ENCODE measurements at regions not wholly inside any gene's neighbourhood (a gene's known extent, or its start where the extent isn't known, plus 50 kb on each side); places are given as distances from the start of the nearest gene placed in this dataset.

DNA sequence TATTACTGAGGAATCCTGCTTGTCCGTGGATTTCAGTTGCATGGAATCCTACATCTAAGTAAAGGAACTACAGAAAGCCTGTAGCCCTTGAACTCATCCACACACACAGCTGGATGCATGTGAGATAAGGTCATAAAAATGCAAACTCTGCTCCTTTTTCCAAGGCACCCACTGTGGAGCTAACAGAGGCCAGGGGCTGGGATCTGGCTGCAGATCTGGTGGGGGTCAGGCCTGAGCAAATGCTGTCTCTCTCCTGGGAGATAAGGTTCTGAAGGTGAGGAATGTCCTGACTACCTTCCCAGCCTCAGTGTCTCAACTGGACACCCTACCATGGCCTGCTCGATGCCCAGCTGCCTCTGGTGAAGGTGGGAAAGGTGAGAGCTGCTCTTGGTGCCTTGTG, 321.5 kb downstream of the LRFN2 start:
- no peak for DNase-seq

DNA sequence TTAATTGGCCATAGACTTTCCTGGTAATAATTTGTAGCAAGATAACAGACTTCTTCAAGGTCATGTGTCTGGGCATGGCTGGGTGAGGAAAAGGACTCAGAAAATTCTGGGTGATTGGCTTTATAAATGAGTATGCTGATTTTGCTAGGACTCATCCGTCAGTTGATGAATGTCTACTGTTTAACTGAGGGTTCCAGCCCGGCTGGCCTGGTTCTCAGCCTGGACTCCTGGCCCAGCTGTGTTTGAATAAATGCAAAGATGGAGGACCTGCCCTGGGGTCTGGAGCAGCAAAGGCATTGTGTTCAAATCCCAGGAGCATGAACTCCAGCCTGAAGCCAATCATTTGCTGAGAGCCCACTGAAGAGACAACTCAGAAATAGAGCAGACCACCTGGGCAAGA, 323.2 kb downstream of the LRFN2 start:
- DNase-seq, result no peak

DNA sequence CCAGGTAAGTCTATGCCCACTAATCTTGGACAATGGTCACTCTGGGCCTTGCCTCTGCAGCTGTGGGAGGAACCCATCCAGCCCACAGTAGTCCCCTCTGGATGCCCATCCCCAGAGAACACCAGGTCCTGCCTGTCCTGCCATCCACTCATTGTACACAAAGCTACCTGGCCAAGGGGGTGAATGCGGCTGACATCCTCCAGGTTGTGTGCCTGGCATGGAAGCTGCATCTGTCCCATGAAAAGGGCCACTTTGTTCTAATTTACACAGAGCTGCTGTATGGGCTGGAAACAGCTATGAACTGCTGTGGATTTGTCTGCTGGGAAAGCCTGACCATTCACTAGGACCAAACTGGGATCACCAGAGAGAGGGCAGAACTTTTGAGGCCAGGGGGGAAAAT, 324.8 kb downstream of the LRFN2 start:
- no peak for DNase-seq

DNA sequence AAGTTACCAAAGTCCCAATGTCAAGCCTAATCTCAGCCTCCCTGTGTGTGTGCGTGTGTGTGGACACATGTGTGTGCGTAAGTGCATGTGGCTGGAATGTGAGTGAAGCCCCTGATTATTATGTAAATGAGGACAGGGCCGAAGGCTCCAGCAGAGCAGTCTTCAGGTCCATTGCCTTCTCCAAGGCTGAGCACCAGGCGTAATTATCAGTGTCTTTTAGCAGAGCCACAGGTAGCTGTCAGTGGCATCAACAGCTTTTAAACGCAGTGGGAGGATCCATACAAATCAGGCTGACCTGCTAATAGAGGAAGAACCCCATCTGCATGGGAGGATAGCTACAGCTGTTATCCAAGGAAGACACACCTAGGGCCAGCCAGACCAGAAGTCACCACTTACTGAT, 324.3 kb upstream of the MOCS1 start:
- no peak for DNase-seq

DNA sequence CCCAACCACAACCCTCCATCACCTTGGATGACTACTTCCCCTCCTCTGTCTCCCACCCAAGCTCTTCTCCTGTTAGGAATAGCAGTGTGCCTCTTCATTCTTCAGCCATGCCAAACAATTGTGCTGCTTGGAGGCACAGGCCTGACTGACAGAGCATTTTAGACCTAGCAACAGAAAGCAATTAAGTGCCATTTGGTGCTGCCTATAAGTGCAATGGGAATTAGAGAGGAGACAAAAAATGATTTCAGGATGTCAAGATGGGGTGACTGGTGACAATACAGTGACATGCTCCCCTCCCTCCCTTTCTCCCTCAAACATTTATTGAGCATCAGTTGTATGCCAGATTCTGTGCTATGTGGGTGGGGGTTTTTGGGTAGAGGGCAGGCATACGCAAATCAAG, 322.6 kb upstream of the MOCS1 start:
- DNase-seq, result no peak

DNA sequence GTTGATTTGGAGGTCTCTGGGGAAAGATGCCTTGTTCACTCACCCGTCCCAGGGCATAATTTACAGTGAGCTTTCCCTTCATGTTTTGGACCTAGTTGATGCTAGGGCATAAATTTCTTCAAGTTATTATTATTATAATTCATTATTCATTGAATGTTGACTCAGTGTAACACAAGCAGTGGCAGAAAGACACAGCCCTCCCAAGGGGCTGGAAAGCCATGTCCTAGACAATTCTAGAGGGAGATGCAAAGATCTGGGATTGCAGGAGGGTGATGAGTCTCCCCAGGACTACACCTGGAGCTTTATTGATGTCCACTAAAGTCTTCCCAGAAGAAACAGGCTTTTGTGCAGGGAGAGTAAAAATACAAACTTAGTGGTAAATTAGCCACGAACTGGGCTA, 322.0 kb upstream of the MOCS1 start:
- no peak for DNase-seq

DNA sequence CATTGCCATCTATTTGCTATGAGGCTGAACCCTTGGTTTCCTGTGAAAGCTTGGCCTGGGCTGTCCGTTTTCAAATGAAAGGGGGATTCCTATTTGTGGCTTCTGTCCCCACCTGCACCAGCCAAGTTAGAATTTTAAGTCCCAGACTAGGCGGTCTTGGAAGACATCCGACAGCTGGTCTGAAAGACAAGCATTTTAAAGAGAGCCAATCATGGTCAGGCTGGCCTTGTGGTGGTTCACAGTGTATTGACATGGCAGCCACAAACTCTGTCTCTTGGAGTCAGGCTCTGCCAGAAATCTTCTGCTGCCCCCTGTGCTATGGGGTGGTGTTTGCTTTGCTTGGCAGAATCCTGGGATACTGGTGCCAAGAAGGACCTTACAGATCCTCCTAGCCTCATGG, 319.2 kb upstream of the MOCS1 start:
- no peak for DNase-seq

DNA sequence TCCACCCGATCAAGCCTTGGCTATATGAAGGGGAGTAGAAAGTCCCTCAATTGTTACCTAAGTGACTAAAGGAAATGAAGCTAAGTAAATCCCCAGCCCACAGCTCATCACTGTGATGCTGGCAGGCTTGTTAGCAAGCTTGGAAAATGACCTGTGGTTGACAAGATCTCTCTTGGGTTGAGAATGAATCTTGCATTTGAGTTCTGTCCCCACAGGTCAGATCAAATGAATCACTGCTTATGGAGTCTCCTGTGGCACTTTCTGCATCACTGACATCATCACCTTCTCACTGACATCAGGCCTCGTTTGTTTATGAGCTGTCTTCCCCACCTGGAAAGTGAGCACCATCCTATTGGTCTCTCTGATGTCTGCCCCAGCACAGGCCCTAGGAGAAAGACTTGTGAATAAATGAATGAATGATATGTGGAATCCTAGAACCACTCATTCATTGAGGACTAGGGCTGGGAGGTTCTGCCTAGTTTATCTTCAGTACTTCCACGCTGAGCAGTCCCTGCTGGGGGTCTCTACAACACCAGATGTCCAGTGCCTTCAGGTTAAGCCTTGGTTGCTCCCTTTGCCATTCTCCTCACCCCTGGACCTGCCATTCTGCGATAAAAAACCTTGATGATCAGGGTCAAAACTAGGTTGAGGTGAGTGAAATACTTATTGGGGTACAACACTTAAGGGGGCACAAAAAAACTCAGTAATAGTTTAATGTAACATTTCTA, 318.4 kb upstream of the MOCS1 start:
- DNase-seq, result no peak

DNA sequence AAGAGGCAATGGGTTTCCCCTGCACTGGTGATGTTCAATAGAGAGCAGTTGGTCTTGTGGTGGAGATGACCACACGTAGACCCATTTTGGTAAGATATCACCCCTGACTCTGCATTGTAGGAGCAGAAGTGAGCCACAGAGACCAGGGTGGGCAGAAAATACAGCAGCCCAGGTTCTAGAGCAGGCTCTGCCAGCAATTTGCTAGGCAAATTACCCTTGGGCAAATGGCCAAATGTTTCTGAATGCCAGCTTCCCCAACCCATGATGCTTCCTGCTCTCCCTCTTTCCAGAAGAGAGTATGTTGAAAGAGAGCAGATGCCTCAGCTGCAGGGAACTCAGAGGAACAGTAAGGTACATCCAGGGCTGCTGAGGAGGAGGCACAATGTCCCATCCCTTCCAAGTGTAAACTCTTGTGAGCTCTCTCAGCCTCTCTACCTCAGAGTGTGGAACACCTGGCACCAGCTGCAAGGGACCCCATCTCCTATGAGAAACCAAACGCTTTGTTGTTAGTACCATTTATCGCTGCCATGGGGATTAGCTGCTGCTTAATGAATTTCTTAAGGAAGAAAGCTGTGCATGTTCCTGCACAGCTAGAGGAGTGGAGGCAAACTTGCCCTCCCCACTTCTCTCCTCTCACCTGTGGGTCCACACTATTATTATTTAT, 317.5 kb upstream of the MOCS1 start:
- no peak for DNase-seq

DNA sequence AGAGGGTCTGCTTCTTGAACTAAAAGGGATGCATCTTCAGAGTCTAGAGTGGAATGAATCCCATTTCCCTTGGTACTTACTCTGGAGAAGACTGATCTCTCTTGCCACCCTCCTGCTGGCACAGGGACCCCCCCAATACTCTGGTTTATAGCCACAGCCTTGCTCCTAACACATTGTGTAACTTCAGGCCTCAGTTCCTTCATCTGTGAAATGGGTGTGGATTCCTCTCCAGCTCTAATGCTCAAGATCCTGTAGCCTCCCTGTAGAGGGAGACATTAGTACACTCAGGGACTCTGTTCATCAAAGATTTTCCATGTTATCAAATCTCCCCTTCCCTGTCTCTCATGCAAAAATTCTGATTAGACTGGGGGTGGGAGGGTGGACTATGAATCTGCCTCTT, 315.7 kb upstream of the MOCS1 start:
- no peak for DNase-seq

DNA sequence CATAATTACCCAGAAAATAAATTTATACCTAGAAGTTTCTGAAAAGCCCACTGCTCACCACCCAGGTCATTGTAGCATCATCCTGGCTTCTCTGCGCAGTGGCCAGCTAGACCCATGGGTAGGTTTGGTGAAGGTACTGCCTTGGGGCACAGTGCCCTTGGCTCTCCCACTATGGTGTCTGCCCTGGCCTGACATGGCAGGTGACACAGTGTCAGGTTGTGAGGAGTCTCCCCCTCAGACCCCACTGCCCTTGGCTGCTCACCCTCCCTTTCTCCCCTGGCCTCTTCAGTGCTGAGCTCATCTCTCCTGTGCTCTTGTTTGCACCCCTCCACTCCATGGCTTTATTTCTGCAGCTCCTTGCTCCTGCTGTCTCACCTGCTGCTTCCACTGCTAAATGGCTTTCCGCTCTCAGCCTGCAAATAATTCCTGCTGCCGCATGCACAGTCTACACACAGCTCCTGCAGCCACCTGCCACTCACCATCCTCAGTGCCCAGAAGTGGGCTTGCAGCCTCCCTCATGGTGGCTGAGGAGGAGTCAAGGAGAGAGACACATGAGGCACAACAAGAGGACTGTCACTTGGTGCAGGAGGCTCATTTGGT, 313.4 kb upstream of the MOCS1 start:
- DNase-seq, result no peak

DNA sequence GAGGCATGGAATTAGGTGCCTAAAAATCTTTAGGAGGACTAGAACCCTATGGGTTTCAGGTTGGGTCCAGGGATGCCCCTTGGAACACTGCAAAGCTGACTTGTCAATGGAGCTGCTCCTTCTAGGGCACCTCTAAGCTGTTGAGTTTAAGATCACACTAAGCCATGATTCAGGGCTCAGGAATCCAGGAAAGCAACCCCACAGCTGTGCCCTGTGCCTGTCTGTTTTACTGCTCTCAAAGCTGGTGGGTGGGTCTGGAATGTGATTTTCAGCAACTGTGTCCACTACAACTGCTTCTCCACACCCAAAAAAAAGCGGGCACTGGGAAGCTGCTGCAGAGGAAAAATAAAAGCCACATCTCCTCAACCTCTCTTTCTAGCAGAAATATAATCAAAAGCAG, 310.4 kb upstream of the MOCS1 start:
- no peak for DNase-seq

DNA sequence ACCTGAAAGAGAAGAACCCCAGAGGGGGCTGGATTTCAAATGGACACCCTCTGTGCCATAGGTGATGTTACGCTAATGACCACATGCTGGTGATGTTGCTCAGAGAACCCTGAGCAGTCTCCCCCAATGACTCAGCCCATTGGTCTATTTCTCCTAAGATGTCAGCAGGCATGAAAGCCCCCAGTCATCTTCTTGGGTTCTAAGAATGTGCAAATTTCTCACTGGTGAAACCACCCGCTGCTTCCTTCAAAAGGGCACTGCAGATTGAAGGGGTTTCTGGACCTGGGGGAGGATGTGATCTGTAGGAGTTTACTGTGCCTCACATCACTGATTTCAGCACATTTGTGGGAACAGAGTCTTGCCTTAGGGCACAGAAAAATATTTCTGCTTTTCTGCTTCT, 298.4 kb upstream of the MOCS1 start:
- no peak for DNase-seq

DNA sequence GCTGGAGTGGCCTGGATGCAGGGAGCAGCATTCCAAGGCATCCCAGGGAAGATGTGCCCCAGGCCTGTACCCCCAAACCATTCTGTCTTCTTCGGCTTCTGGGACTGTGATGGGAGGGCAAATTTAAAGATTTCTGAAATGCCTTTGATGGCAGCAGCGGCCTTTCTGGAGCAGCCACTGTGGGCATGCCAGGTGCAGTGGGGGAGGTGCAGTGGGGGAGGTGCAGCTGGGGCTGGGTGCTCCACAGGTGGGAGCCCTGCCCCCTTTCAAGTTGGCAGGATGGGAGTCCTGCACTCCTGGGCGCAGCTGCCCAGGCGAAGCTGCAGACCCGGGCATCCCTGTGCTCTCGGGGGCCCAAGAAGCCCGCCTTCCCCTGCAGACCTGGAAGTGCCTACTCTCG, 293.5 kb upstream of the MOCS1 start:
- DNase-seq, result no peak

DNA sequence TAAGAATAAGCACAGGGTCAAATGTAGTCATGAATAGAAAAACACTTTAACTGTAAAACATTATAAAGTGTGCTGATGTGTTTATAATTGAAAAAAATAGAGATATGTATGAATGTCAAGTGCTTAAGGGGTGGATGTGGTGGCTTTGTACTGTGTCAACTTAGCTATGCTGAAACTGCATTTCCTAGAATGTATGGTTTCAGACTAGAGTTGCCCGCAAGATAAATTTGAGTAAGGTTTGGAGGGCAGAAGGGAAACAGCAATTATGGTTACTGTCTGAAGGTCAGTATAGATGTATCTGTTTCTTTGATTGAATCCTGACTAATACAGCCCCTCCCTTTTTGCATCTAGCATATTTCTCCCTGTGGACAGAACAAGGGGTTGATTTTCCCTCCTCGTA, 288.1 kb upstream of the MOCS1 start:
- DNase-seq, result no peak

DNA sequence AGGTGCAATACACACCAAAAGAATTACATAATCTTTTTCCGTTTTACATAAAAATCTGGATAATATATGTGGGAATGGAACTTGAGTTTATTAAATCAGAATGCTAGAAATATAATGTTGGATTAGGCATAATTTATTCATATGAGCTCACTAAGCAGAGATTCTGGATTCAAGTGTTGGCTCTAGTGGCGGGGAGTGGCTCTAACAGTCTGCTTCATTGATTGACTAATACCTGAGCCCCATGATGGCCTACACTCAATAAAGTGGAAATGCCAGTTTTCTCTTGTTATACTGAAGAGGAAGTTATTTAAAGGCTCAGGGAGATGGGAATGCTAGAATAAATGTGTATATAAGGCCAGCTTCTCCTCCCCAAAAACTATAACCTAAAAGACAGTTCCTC, 285.5 kb upstream of the MOCS1 start:
- no peak for DNase-seq

DNA sequence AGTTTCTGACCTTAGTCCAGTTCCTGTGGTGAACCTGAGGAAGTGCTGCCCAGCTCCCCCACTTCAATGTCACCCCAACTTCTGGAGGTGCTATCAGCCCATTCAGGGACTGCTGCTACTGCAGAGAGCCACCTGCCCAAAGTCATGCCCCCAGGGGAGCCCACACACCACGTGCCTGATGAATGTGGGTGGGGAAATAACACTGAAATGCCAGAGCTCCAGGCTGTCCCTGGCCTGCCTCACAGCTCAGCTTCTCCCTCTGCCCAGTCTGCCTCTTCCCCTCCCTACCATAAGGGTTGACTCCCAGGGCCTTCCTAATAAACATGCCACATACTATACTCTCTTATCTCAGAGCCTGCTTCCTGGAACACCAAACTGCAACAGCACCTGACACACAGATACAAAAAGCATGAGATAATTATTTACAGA, 276.4 kb upstream of the MOCS1 start:
- DNase-seq, result no peak

DNA sequence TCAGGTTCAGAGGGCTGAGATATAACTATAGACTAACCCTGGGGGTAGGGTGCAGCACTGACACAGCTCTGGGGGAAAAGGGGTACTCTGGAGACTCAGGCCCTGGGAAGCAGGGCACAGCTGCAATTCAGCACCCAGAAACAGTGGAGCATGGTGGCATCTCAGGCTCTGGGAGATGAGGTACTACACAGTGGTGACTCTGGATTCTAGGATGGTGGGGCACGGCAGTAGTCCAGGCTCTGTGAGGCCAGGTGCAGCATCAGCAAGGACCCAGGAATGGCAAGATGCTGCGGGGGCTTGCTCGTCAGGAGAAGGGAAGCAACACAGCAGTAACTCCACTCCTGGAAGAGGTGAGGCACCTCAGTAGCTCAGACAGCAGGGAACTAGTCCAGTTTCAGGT, 271.5 kb upstream of the MOCS1 start:
- DNase-seq, result no peak

DNA sequence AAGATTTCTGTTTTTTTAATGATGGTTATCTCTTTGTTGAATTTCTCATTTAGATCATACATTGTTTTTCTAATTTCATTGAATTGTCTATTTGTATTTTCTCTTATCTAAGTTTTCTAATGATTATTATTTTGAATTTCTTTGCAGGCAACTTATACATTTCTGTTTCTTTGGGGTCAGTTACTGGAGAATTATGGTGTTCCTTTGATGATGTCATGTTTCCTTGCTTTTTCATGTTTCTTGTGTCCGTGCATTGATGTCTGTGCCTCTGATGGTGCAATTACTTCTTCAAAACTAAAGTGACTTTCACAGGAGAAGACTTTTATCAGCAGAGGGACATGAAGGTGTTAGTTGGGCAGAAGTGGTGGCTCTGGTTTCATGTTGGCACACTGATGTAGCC, 270.7 kb upstream of the MOCS1 start:
- no peak for DNase-seq

DNA sequence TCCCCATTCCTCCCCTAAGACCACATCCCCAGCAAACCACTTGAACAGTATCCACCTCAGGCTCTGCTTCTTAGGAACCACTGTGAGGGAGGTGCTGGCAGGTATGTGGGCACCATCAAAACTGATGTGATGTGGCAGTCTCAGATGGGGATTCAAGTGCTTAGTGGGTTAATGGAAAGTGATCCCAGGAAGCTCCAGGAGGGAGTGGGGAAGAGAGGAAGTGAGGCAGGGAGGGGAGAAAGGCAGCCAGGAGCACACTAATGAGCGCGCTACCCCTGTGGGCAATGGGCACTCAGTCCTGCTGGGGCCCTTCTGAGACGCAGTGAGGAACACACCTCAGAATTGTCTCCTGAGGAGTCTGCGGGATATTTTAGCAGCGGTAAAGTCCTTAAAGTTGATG, 263.1 kb upstream of the MOCS1 start:
- no peak for DNase-seq

DNA sequence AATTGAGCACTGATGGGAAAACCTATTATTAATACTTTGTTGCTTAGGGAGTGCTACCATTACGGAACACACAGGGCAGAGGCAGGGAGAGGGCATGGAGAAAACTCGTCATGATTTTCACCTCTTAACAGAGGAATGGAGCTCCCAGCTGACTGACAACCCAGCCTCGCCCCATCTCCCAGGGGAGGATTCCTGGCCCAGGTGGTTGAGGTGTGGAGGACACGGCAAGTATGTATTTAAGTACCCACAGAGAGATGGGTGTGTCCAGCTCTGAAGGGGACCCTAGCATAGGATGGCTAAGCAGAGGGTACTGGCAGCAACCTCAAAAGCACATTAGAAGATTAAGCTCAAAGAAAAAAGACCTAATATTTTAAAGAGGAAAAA, 261.9 kb upstream of the MOCS1 start:
- no peak for DNase-seq

DNA sequence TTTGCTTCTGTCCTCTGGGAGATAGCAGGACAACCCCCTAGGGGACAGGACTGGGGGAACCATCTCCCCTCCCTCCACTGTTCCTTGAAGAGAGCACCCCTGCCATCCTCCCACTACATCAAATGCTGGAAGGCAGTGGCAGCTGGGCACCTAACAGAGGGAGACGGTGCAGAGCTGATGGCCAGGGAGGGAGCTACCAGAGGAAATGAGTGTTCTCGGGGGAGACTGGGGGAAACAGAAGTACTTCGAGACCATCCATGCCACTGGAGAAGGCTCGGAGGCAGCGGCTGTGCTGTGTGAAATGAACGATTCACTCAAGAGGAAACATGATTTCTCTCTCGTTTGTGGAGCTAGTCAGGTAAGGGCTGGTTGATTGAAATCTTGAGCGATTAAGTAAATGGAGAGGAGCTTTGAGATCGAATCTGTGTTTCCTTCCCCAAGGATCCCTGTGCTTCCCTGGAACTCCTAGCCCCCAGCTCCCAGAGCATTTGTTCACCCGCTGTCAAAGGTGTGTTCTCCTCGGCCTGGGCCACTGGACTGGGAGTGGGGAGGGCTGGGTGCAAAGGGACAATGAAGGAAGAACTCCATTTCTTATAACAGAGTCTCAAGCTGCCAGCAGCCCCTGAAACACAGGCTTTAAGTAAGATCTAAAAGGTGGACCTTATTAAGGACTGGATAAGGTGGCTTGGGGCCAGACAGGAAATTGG, 261.3 kb upstream of the MOCS1 start:
- no peak for DNase-seq

DNA sequence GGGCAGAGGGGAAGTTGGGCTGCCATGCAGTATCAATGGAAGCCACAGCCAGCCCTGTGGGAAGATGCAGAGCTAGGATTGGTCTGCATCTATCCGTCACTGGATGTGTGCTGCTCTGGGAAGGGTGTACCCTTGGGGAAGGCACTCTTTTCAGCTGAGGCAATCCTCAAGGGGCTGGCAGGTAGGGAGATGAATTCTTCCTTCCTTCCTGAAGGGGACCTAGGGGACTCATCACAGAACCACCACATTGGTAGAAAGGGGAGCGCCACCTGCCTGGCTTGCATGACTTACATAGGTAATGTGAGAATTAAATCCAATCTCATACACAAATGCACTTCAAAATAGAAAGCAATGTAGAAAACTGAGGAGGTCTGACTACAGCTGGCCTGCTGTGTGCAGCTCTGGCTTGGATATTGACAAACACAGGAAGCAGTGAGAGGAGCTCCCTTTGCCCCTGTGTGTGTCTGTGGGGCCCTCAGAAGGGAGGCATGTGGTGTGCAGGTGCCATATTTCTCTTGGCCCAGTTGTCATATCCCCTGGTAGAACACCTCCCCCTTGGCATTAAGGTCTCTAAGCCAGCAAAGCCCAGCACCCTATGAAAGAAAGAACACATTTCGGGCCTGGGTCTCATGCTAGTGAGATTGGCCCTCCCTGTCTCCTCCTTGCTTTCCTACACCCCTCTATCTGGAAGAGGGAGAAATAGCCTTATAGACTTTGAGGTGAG, 260.3 kb upstream of the MOCS1 start:
- DNase-seq, result no peak
